ENCODE measurements at regions not wholly inside any gene's neighbourhood (a gene's known extent, or its start where the extent isn't known, plus 50 kb on each side); places are given as distances from the start of the nearest gene placed in this dataset.

- no peak for DNase-seq
Observed at GRCh38 chr14:46788994-46789393, 137.4 kb upstream of the RPL10L start.

- no peak for DNase-seq
Observed at GRCh38 chr14:46782281-46782680, 130.7 kb upstream of the RPL10L start.

GRCh38 chr14:46769292-46769691 is 117.7 kb upstream of the RPL10L start:
- DNase-seq: peak in 1 of 5 donors; percentile 8

DNA sequence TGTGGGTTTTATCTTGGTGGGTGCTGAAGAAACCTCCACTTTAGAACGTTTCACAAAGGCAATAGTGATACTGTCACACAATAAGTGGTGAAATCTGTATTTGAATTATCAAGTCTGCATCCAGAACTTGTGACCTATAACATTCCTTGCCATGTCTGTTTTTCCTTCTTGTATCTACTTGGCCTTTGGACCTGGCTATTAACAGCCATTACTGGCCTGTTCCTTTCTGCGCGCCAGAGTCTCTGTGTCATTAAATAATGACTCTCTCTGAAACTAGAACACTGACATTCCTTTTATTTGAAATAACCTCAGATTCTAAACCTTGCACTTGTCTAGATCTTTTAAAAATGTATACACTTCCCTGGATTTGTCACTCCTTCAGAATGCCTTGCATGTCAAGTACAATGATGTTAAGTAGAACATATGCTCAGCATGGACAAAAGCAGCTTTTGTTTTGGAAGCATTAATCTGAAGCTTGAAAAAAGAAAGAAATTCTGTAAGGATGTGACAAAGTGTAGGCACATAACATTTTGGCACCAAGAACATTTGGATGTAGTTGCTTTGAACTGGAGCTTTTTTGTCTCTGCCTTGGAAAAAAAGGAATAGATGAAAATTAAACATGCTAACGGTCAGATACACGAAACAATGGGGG is 95.5 kb upstream of the RPL10L start:
- DNase-seq: no peak

DNA sequence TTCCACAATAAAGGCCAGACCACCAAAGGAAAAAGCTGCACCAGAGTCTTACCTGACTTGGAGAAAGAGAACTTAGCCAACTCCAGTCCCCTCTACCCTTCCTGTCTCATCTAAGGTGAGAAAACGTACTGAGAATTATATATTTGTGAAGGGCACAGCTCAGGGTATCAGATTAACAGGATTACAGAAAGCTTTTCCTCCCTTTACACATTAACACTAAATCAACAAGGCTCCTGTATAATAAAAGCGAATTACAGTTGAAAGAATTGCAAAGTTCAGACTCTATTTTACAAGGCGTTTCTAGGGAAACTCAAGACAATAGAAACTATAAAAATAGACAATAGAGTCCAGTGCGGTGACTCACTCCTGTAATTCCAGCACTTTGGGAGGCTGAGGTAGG is 82.7 kb upstream of the RPL10L start:
- no peak for DNase-seq

GRCh38 chr14:46717211-46717610 is 65.6 kb upstream of the RPL10L start:
- no peak for DNase-seq

All from T-helper 1 cell (primary cell).